HepG2 (cell line): ENCODE measurements at regions not wholly inside any gene's neighbourhood (a gene's known extent, or its start where the extent isn't known, plus 50 kb on each side); places are given as distances from the start of the nearest gene placed in this dataset.

Experiments used
- ATAC-seq: fragments of 200-7000 bp; cut with Tn5 transposase; 3 replicates; pipeline ENCODE4 v1.9.1; 2020; ENCODE audit warnings: mild to moderate bottlenecking, moderate library complexity
- BruUV-seq: library from RNA; stranded (reverse); fragments of 400-500 nt; replicated peaks from 2 replicates; lab custom pipeline; 2021; lab: Mats Ljungman, UMichigan
- CTCF ChIA-PET: fragments of 300-600 bp; formaldehyde crosslinking; extraction: SDS; loops from one replicate; lab custom pipeline; 2021; ENCODE audit warnings: low total read pairs, inconsistent platforms, low intra/inter-chr PET ratio; lab: Yijun Ruan, JAX
- POLR2A ChIA-PET: fragments of 350-600 bp; sonication (Branson Sonifier 250); formaldehyde crosslinking; loops from one replicate; lab custom pipeline; 2020; ENCODE audit warnings: antibody characterized with exemption, inconsistent platforms; lab: Yijun Ruan, JAX
- DNase-seq: peaks from one replicate; pipeline ENCODE4 v3.0.0-alpha.2; 2015; ENCODE audit warnings: low spot score
- FAIRE-seq: peaks from 3 replicates; lab custom pipeline; 2011; peaks lifted over from hg19 to GRCh38; lab: Jason Lieb, UNC
- H2AFZ ChIP-seq: one replicate; pipeline ENCODE4 v1.6.1; 2011; ENCODE audit warnings: low read length, inconsistent platforms
- H3K27ac ChIP-seq: fragments of 300-600 bp; 3 replicates; pipeline ENCODE4 v1.8.0; 2011; ENCODE audit warnings: mixed run types, mild to moderate bottlenecking, mixed read lengths, low read length, inconsistent platforms; ENCODE audit not compliant: insufficient read depth; ENCODE audit errors: extremely low read length
- H3K27me3 ChIP-seq, 2 experiments: fragments of 200-600 bp in 1 of 2; 2 replicates in 1 of 2; 3 replicates in 1 of 2; pipeline versions ENCODE4 v1.6.0 to v1.8.0; 2011; ENCODE audit warnings: low read length in 2 of 2, mild to moderate bottlenecking in 2 of 2, moderate library complexity in 2 of 2, inconsistent platforms in 1 of 2; ENCODE audit not compliant: insufficient read depth in 2 of 2, control insufficient read depth in 1 of 2
- H3K36me3 ChIP-seq, 2 experiments: fragments of 200-600 bp in 1 of 2; replicated peaks in 1 of 2; 2 replicates in 1 of 2; 3 replicates in 1 of 2; pipeline versions ENCODE4 v1.5.1 to v1.8.0; 2011; ENCODE audit warnings: low read length in 2 of 2, inconsistent platforms in 1 of 2; ENCODE audit not compliant: insufficient read depth in 2 of 2, control insufficient read depth in 1 of 2
- H3K4me1 ChIP-seq: 2 replicates; pipeline ENCODE4 v1.5.1; 2012; ENCODE audit warnings: low read length, inconsistent platforms; ENCODE audit not compliant: insufficient read depth
- H3K4me2 ChIP-seq: 2 replicates; pipeline ENCODE4 v1.6.0; 2011; ENCODE audit warnings: low read depth, low read length, inconsistent platforms
- H3K4me3 ChIP-seq, 3 experiments: fragments of 200-600 bp in 1 of 3; sonication (generic), shearing (Covaris generic) in 1 of 3; replicated peaks in 1 of 3; 2 replicates each; pipeline ENCODE4 v1.5.1; 2011 to 2016; ENCODE audit warnings: low read length in 3 of 3, inconsistent platforms in 2 of 3, low read depth in 2 of 3, mild to moderate bottlenecking in 2 of 3, control low read depth in 1 of 3, mixed read lengths in 1 of 3; ENCODE audit not compliant: insufficient read depth in 1 of 3
- H3K79me2 ChIP-seq: one replicate; pipeline ENCODE4 v1.6.1; 2011; ENCODE audit warnings: low read length, inconsistent platforms; ENCODE audit not compliant: insufficient read depth
- H3K9ac ChIP-seq: 2 replicates; pipeline ENCODE4 v1.6.0; 2011; ENCODE audit warnings: mild to moderate bottlenecking, low read depth, low read length, inconsistent platforms; ENCODE audit not compliant: insufficient read depth
- H3K9me3 ChIP-seq: 2 replicates; pipeline ENCODE4 v1.5.1; 2012; ENCODE audit warnings: mild to moderate bottlenecking, low read length
- H4K20me1 ChIP-seq: 2 replicates; pipeline ENCODE4 v1.6.0; 2011; ENCODE audit warnings: inconsistent platforms, mild to moderate bottlenecking, low read length, moderate library complexity; ENCODE audit not compliant: insufficient read depth
- CENPBD1 ChIP-seq: sonication (generic); formaldehyde crosslinking; IDR thresholded peaks from 2 replicates; pipeline ENCODE4 v1.8.0; 2022; ENCODE audit warnings: missing genetic modification reagents, low read depth, mild to moderate bottlenecking, borderline replicate concordance
- DNMT1 ChIP-seq: sonication (generic); formaldehyde crosslinking; IDR thresholded peaks from 2 replicates; pipeline ENCODE4 v1.5.1; 2020; ENCODE audit warnings: mild to moderate bottlenecking, missing genetic modification reagents
- FIP1L1 ChIP-seq: fragments of 200-400 bp; formaldehyde crosslinking; IDR thresholded peaks from 2 replicates; pipeline ENCODE4 v1.6.1; 2018; ENCODE audit warnings: low read depth, mild to moderate bottlenecking, low read length, moderate library complexity, borderline replicate concordance; ENCODE audit not compliant: insufficient read depth
- MAF1 ChIP-seq: sonication (generic); formaldehyde crosslinking; IDR thresholded peaks from 2 replicates; pipeline ENCODE4 v1.5.0; 2020; ENCODE audit warnings: missing genetic modification reagents, borderline replicate concordance
- MEIS2 ChIP-seq: sonication (generic); formaldehyde crosslinking; IDR thresholded peaks from 2 replicates; pipeline ENCODE4 v1.9.0; 2021; ENCODE audit warnings: mild to moderate bottlenecking, missing genetic modification reagents
- MIER3 ChIP-seq: IDR thresholded peaks from 2 replicates; pipeline ENCODE4 v1.6.1; 2016; ENCODE audit warnings: missing compliant biosample characterization, borderline replicate concordance
- PHF21A ChIP-seq: sonication (generic); formaldehyde crosslinking; IDR thresholded peaks from 2 replicates; pipeline ENCODE4 v1.5.0; 2020; ENCODE audit warnings: mild to moderate bottlenecking, missing genetic modification reagents
- POLR2A ChIP-seq, 2 experiments: IDR thresholded peaks; 2 replicates each; pipeline ENCODE4 v1.6.1; 2011; ENCODE audit warnings: low read depth in 2 of 2, low read length in 2 of 2, mild to moderate bottlenecking in 1 of 2, moderate library complexity in 1 of 2; ENCODE audit not compliant: insufficient read depth in 1 of 2
- REPIN1 ChIP-seq: sonication (generic); formaldehyde crosslinking; IDR thresholded peaks from 2 replicates; pipeline ENCODE4 v1.8.0; 2022; ENCODE audit warnings: missing genetic modification reagents, low read depth, mild to moderate bottlenecking, borderline replicate concordance
- SIX1 ChIP-seq: sonication (generic); formaldehyde crosslinking; IDR thresholded peaks from 2 replicates; pipeline ENCODE4 v1.4.0; 2020; ENCODE audit warnings: missing genetic modification reagents, borderline replicate concordance
- SP2 ChIP-seq: sonication (generic); formaldehyde crosslinking; IDR thresholded peaks from 2 replicates; pipeline ENCODE4 v1.5.1; 2020; ENCODE audit warnings: mild to moderate bottlenecking, missing genetic modification reagents
- YEATS4 ChIP-seq: sonication (generic); formaldehyde crosslinking; IDR thresholded peaks from 2 replicates; pipeline ENCODE4 v1.4.0; 2020; ENCODE audit warnings: missing genetic modification reagents, borderline replicate concordance
- ZFAT ChIP-seq: sonication (generic); formaldehyde crosslinking; conservative IDR thresholded peaks from 2 replicates; pipeline ENCODE4 v1.8.1; 2023; ENCODE audit warnings: missing genetic modification reagents, inconsistent platforms
- ZNF337 ChIP-seq: sonication (generic); formaldehyde crosslinking; IDR thresholded peaks from 2 replicates; pipeline ENCODE4 v1.5.1; 2020; ENCODE audit warnings: missing genetic modification reagents, low read depth, mild to moderate bottlenecking, borderline replicate concordance
- ZNF446 ChIP-seq: sonication (generic); formaldehyde crosslinking; IDR thresholded peaks from 2 replicates; pipeline ENCODE4 v1.5.0; 2020; ENCODE audit warnings: mild to moderate bottlenecking, missing genetic modification reagents
- ZNF572 ChIP-seq: sonication (generic); formaldehyde crosslinking; IDR thresholded peaks from 2 replicates; pipeline ENCODE4 v1.5.1; 2020; ENCODE audit warnings: mild to moderate bottlenecking, missing genetic modification reagents
- WGBS: methylation state at CpG from one replicate; pipeline ENCODE4 v1.1.6; 2017; ENCODE audit warnings: low lambda C conversion rate; 5-methylcytosine and 5-hydroxymethylcytosine counted together
- in situ Hi-C: cut with HindIII; loops from 2 replicates; pipeline ENCODE4 v1.10.0; 2017; ENCODE audit warnings: low pct_unique_long_range_greater_than_20kb; ENCODE audit not compliant: extremely low pct_ligation_motif_present
- intact Hi-C: fragments of 100-400 bp; cut with micrococcal nuclease; formaldehyde crosslinking; loops from one replicate; pipeline ENCODE4 v1.10.0; 2022; ENCODE audit not compliant: unreplicated experiment
- TF ChIP-seq, protein P1 (sequence below), 2 experiments: fragments of 450-650 bp in 1 of 2; sonication (generic) in 1 of 2; formaldehyde crosslinking; IDR thresholded peaks; 2 replicates each; pipeline versions ENCODE4 v1.5.0 to v1.8.0; 2020 to 2022; ENCODE audit warnings: mild to moderate bottlenecking in 1 of 2, missing genetic modification reagents in 1 of 2
- TF ChIP-seq, protein P2 (sequence below): IDR thresholded peaks from 2 replicates; pipeline ENCODE4 v1.6.1; 2012; ENCODE audit warnings: inconsistent platforms

- no peaks in the 10 kb centered on the region for H3K9me3 ChIP-seq
- CTCF ChIA-PET = no interaction called here
- DNase-seq (no peak), FAIRE-seq (no peak), ATAC-seq (no peak)
- no peak overlapping the region for H3K27ac ChIP-seq
- no peaks in the 10 kb centered on the region for H3K36me3 ChIP-seq
- H3K27me3 ChIP-seq = no peaks in the 10 kb centered on the region
- H4K20me1 ChIP-seq = no peaks in the 10 kb centered on the region
- WGBS = 98% methylated on average over 7 of the region's 7 CpGs
- no peak overlapping the region for H2AFZ ChIP-seq
- intact Hi-C loops (no loop called here), in situ Hi-C loops (no loop called here)
- H3K4me2 ChIP-seq = no peak overlapping the region
- no peak overlapping the region for H3K9ac ChIP-seq
- peaks cover 60% of the 10 kb centered on the region for H3K4me1 ChIP-seq
- no peaks in the 10 kb centered on the region for H3K79me2 ChIP-seq
- H3K4me3 ChIP-seq = no peak overlapping the region
- POLR2A ChIA-PET = no interaction called here
- no TSS peak for BruUV-seq
- TF ChIP-seq DNMT1 (CRISPR knock-in tag) (no peak), POLR2A (IDR thresholded peaks at IDR 0.05; ENCODE audit: insufficient read depth in 1 of 2, low read depth in 2 of 2, low read length in 2 of 2) (no peak), ZNF337 (CRISPR knock-in tag) (no peak), MAF1 (no peak), SP2 (CRISPR knock-in tag) (no peak)
- TF ChIP-seq, protein P1, sequence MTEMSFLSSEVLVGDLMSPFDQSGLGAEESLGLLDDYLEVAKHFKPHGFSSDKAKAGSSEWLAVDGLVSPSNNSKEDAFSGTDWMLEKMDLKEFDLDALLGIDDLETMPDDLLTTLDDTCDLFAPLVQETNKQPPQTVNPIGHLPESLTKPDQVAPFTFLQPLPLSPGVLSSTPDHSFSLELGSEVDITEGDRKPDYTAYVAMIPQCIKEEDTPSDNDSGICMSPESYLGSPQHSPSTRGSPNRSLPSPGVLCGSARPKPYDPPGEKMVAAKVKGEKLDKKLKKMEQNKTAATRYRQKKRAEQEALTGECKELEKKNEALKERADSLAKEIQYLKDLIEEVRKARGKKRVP (CRISPR knock-in tag; IDR thresholded peaks at IDR 0.05) = no peak
Measured at GRCh38 chr4:123338715-123339114, 57.9 kb upstream of the SPRY1 start.

- peak overlapping the region; percentile 43 for H3K27ac ChIP-seq
- no peaks in the 10 kb centered on the region for H3K9me3 ChIP-seq
- H3K4me2 ChIP-seq = no peak overlapping the region; the same call in 1 of the 2 replicates
- no peak overlapping the region for H2AFZ ChIP-seq
- no peaks in the 10 kb centered on the region for H3K27me3 ChIP-seq
- WGBS = 94% methylated on average over 4 of the region's 5 CpGs
- in situ Hi-C loops = no loop called here
- no TSS peak for BruUV-seq
- DNase-seq = no peak
- 0 out of 2 replicates have a peak overlapping the region, but pooled peaks have one; percentile 15 for H3K9ac ChIP-seq
- H3K4me3 ChIP-seq = no peak overlapping the region
- peaks cover 62% of the 10 kb centered on the region for H3K4me1 ChIP-seq
- no peaks in the 10 kb centered on the region for H4K20me1 ChIP-seq
- no peak for FAIRE-seq
- no peaks in the 10 kb centered on the region for H3K36me3 ChIP-seq
- intact Hi-C loops = no loop called here
- H3K79me2 ChIP-seq = no peaks in the 10 kb centered on the region
- no peak; the same call in 2 of the 3 replicates for ATAC-seq
- POLR2A ChIA-PET = interaction anchor here (1.5 kb wide), 1 partner anchor 10 kb away, joined by 6 read pairs; no protein-coding TSS in a partner anchor
- CTCF ChIA-PET = no interaction called here
- TF ChIP-seq MEIS2 (CRISPR knock-in tag) (no peak), ZNF446 (CRISPR knock-in tag) (no peak), MIER3 (CRISPR knock-in tag) (no peak), ZNF572 (CRISPR knock-in tag) (no peak), SIX1 (no peak), FIP1L1 (no peak), CENPBD1 (CRISPR knock-in tag) (no peak), YEATS4 (CRISPR knock-in tag) (no peak), PHF21A (CRISPR knock-in tag) (no peak), REPIN1 (CRISPR knock-in tag) (no peak), ZFAT (no peak)
- TF ChIP-seq, protein P2, sequence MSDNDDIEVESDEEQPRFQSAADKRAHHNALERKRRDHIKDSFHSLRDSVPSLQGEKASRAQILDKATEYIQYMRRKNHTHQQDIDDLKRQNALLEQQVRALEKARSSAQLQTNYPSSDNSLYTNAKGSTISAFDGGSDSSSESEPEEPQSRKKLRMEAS = peak; percentile 17; the same call in 1 of the 2 replicates
Measured at GRCh38 chr4:123339507-123340380, 56.9 kb upstream of the SPRY1 start.
